ENCODE measurements at regions not wholly inside any gene's neighbourhood (a gene's known extent, or its start where the extent isn't known, plus 50 kb on each side); places are given as distances from the start of the nearest gene placed in this dataset.

- Histone ChIP-seq H2BK120ac (replicated peaks; ENCODE audit: low read depth, low read length) (no peak overlapping the region), H3K18ac (ENCODE audit: extremely low read depth, low read length) (no peak overlapping the region), H3K36me3 (ENCODE audit: control insufficient read depth in 2 of 4, insufficient read depth in 4 of 4, low read length in 3 of 4) (no peaks in the 10 kb centered on the region), H2BK5ac (ENCODE audit: low read depth, low read length) (no peak overlapping the region), H3K14ac (ENCODE audit: insufficient read length) (no peak overlapping the region), H3K27me3 (replicated peaks in 1 of 4; ENCODE audit: control insufficient read depth in 3 of 4, extremely low read depth in 1 of 4, insufficient read depth in 3 of 4, low read length in 3 of 4) (no peaks in the 10 kb centered on the region), H3K27ac (ENCODE audit: low read depth, low read length) (no peak overlapping the region), H4K91ac (replicated peaks; ENCODE audit: insufficient read length, low read length) (no peak overlapping the region), H4K20me1 (replicated peaks in 1 of 2; ENCODE audit: control insufficient read depth in 1 of 2, insufficient read depth in 2 of 2, low read length in 2 of 2) (no peaks in the 10 kb centered on the region), H3K9me3 (ENCODE audit: insufficient read depth in 2 of 2, low read depth in 1 of 2, low read length in 1 of 2) (peaks cover 0 to 2% of the 10 kb centered on the region in 2 experiments; a peak in 1 of 4 replicates), H3K4me3 (ENCODE audit: extremely low read depth in 1 of 4, insufficient read depth in 2 of 4, low read depth in 3 of 4, low read length in 4 of 4) (peak overlapping the region in 1 of 4 experiments; percentile 9; a peak in 1 of 8 replicates), H2BK20ac (ENCODE audit: low read length) (no peak overlapping the region), H3K23me2 (ENCODE audit: low read depth, low read length) (no peaks in the 10 kb centered on the region), H3K9ac (replicated peaks in 1 of 4; ENCODE audit: extremely low read depth in 1 of 4, low read depth in 3 of 4, low read length in 3 of 4) (no peak overlapping the region), H3K23ac (ENCODE audit: insufficient read length) (no peak overlapping the region), H3K4me1 (replicated peaks in 1 of 4; ENCODE audit: control insufficient read depth in 3 of 4, insufficient read depth in 4 of 4, low read length in 3 of 4) (peaks cover 2 to 19% (median 12%) of the 10 kb centered on the region in 4 experiments; a peak in 6 of 7 replicates), H2BK12ac (ENCODE audit: low read depth, low read length) (no peak overlapping the region), H2AFZ (ENCODE audit: low read length) (peak overlapping the region; percentile 1; the same call in 1 of the 2 replicates), H3K4ac (replicated peaks; ENCODE audit: insufficient read length, low read depth, low read length) (no peak overlapping the region), H4K5ac (ENCODE audit: insufficient read length, low read depth, low read length) (no peak overlapping the region), H3K4me2 (ENCODE audit: insufficient read depth in 1 of 2, low read depth in 2 of 2, low read length in 2 of 2) (peak overlapping the region in 1 of 2 experiments; percentile 50; a peak in 2 of 4 replicates), H3K56ac (replicated peaks; ENCODE audit: insufficient read length, low read depth, low read length) (no peak overlapping the region), H2BK15ac (ENCODE audit: low read length) (0 out of 2 replicates have a peak overlapping the region, but pooled peaks have one; percentile 24), H2AK5ac (ENCODE audit: low read depth, low read length) (no peak overlapping the region), H3K79me2 (ENCODE audit: control insufficient read depth in 1 of 2, insufficient read depth in 2 of 2, low read length in 2 of 2) (no peaks in the 10 kb centered on the region), H4K8ac (ENCODE audit: extremely low read depth, insufficient read depth, low read length) (no peak overlapping the region), H3K79me1 (ENCODE audit: low read depth, low read length) (no peaks in the 10 kb centered on the region)
- POLR2A ChIA-PET (ENCODE audit: partially characterized antibody) = no interaction called here
- 25% methylated on average over 2 of the region's 2 CpGs; no CpG with 5 or more reads in 1 of the 2 experiments for WGBS, 2 experiments (ENCODE audit: extremely low coverage in 1 of 2, insufficient coverage in 1 of 2, insufficient read length in 1 of 2, insufficient replicate concordance in 2 of 2, low coverage in 1 of 2, low lambda C conversion rate in 2 of 2, missing lambda C conversion rate in 1 of 2)
- TF ChIP-seq RNF2 (IDR thresholded peaks at IDR 0.05; ENCODE audit: borderline replicate concordance, low read depth, low read length, missing control alignments, poor library complexity, severe bottlenecking) = no peak
- no peak for TF ChIP-seq NANOG (IDR thresholded peaks at IDR 0.05; ENCODE audit: insufficient read depth, low read depth, low read length, poor library complexity, severe bottlenecking)
- TF ChIP-seq CHD2 (IDR thresholded peaks at IDR 0.05; ENCODE audit: low read length) = no peak
- TF ChIP-seq BCL11A (IDR thresholded peaks at IDR 0.05; ENCODE audit: low read depth in 2 of 2, low read length in 2 of 2) = no peak
- TF ChIP-seq TAF1 (IDR thresholded peaks at IDR 0.05; ENCODE audit: low read depth, low read length) = no peak
- TF ChIP-seq HDAC6 (IDR thresholded peaks at IDR 0.05; ENCODE audit: low read depth, low read length) = no peak
- no peak for TF ChIP-seq RAD21 (IDR thresholded peaks at IDR 0.05 in 1 of 2, conservative IDR thresholded peaks at IDR 0.05 in 1 of 2; ENCODE audit: low read depth in 2 of 2, low read length in 2 of 2)
- DNase-seq (ENCODE audit: low read depth in 1 of 2, low spot score in 2 of 2) (no peak), FAIRE-seq (peak; percentile 19)
- CTCF ChIA-PET (ENCODE audit: partially characterized antibody) = no interaction called here
Measured at GRCh38 chr16:25605381-25605780, 86.4 kb upstream of the HS3ST4 start.

Data from H1 (cell line).